ENCODE measurements at regions not wholly inside any gene's neighbourhood (a gene's known extent, or its start where the extent isn't known, plus 50 kb on each side); places are given as distances from the start of the nearest gene placed in this dataset.

GRCh38 chr16:85524630-85525419, 88.3 kb upstream of the GSE1 start (continued):
- peak; percentile 87; the same call in 1 of the 2 replicates for TF ChIP-seq ZNF609 (CRISPR knock-in tag; IDR thresholded peaks at IDR 0.05; ENCODE audit: borderline replicate concordance)
- no peak for TF ChIP-seq NFRKB (IDR thresholded peaks at IDR 0.05)
- peak; percentile 74 for TF ChIP-seq HNF1B (CRISPR knock-in tag; IDR thresholded peaks at IDR 0.05)
- no peak for TF ChIP-seq USF2 (IDR thresholded peaks at IDR 0.05; ENCODE audit: low read depth, low read length)
- TF ChIP-seq USF2 (CRISPR knock-in tag; IDR thresholded peaks at IDR 0.05; ENCODE audit: borderline replicate concordance) = peak; percentile 66
- peak; percentile 58; the same call in 1 of the 2 replicates for TF ChIP-seq ZNF331 (CRISPR knock-in tag; IDR thresholded peaks at IDR 0.05)
- peak; percentile 54 for TF ChIP-seq KMT2B (CRISPR knock-in tag; IDR thresholded peaks at IDR 0.05)
- no peak; the same call in 1 of the 2 replicates for TF ChIP-seq JDP2 (CRISPR knock-in tag; IDR thresholded peaks at IDR 0.05; ENCODE audit: borderline replicate concordance)
- no peak for TF ChIP-seq HOMEZ (CRISPR knock-in tag; IDR thresholded peaks at IDR 0.05; ENCODE audit: low read depth)
- TF ChIP-seq ZNF768 (CRISPR knock-in tag; IDR thresholded peaks at IDR 0.05) = no peak; the same call in 1 of the 2 replicates
- TF ChIP-seq ZNF569 (CRISPR knock-in tag; IDR thresholded peaks at IDR 0.05; ENCODE audit: borderline replicate concordance) = no peak
